ENCODE measurements at regions not wholly inside any gene's neighbourhood (a gene's known extent, or its start where the extent isn't known, plus 50 kb on each side); places are given as distances from the start of the nearest gene placed in this dataset.
"Not testable (repeated sequence)": the region's sequence is repeated elsewhere in the genome, so short reads cannot be mapped to it uniquely, and the experiment has no call there.

DNA sequence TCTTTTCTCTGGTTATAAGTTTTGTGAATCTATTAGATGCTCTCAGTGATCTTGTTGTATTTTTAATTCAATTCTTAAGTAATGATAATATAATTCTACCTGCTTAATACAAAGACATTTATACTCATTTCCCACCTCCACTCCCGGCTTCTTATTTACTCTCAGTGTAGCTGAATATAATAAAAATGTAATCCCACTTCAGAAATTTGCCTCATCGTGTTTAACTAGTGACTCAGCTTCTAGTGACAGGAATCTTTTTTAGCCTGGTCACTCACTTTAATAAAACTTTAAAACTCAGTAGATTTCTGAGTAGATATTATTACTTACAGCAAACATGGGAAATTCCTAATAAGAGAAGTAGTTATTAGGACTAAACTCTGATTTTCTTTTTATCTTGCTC, 1506.2 kb upstream of the LRRTM3 start:
- Histone ChIP-seq H3K79me2 (ENCODE audit: insufficient read depth, low read length) (no peaks in the 10 kb centered on the region), H3K27ac (ENCODE audit: low read depth, low read length) (no peak overlapping the region), H3K36me3 (ENCODE audit: low read length) (no peaks in the 10 kb centered on the region), H2AFZ (ENCODE audit: low read depth, low read length, severe bottlenecking) (no peak overlapping the region), H3K9me3 (ENCODE audit: insufficient read depth, low read length) (no peaks in the 10 kb centered on the region), H3K9ac (ENCODE audit: low read length) (no peak overlapping the region), H3K4me3 (ENCODE audit: insufficient read depth, low read length, poor library complexity, severe bottlenecking) (no peak overlapping the region), H3K4me2 (ENCODE audit: low read depth, low read length, poor library complexity, severe bottlenecking) (no peak overlapping the region), H3K9me2 (replicated peaks; ENCODE audit: insufficient read depth, low read length) (no peaks in the 10 kb centered on the region), H3K27me3 (ENCODE audit: low read length) (no peaks in the 10 kb centered on the region), H3F3A (ENCODE audit: insufficient read depth) (no peaks in the 10 kb centered on the region), H4K20me1 (ENCODE audit: low read depth, low read length) (no peaks in the 10 kb centered on the region)
- TF ChIP-seq, protein P1, sequence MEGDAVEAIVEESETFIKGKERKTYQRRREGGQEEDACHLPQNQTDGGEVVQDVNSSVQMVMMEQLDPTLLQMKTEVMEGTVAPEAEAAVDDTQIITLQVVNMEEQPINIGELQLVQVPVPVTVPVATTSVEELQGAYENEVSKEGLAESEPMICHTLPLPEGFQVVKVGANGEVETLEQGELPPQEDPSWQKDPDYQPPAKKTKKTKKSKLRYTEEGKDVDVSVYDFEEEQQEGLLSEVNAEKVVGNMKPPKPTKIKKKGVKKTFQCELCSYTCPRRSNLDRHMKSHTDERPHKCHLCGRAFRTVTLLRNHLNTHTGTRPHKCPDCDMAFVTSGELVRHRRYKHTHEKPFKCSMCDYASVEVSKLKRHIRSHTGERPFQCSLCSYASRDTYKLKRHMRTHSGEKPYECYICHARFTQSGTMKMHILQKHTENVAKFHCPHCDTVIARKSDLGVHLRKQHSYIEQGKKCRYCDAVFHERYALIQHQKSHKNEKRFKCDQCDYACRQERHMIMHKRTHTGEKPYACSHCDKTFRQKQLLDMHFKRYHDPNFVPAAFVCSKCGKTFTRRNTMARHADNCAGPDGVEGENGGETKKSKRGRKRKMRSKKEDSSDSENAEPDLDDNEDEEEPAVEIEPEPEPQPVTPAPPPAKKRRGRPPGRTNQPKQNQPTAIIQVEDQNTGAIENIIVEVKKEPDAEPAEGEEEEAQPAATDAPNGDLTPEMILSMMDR (IDR thresholded peaks at IDR 0.05; ENCODE audit: insufficient read depth, low read length, poor library complexity, severe bottlenecking): no peak

DNA sequence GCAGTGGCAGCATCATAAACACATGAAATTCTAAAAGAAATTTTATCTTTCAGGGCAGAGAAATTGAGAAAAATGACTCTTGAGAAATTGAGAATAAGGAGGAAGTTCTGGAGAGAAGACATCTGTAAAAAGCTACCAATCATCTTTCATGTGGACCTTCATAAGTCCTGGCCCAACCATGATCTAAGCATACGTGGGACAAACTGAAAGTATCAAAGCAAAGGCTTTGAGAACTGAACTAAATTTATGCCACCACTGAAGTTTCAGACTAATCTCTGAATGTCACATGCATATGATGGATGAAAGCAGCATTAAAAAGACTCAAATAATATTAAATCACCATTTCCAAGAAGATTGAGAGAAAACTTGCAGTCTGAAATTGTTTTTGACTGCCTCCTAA, 1502.8 kb upstream of the LRRTM3 start:
- no peaks in the 10 kb centered on the region for H3K9me2 ChIP-seq (replicated peaks; ENCODE audit: insufficient read depth, low read length)
- no peaks in the 10 kb centered on the region for H4K20me1 ChIP-seq (ENCODE audit: low read depth, low read length)
- H3K4me3 ChIP-seq (ENCODE audit: insufficient read depth, low read length, poor library complexity, severe bottlenecking): no peak overlapping the region
- H3K27me3 ChIP-seq (ENCODE audit: low read length): no peaks in the 10 kb centered on the region
- no peaks in the 10 kb centered on the region for H3K79me2 ChIP-seq (ENCODE audit: insufficient read depth, low read length)
- no peak overlapping the region for H3K9ac ChIP-seq (ENCODE audit: low read length)
- no peak overlapping the region for H3K4me2 ChIP-seq (ENCODE audit: low read depth, low read length, poor library complexity, severe bottlenecking)
- TF ChIP-seq, protein P1 (IDR thresholded peaks at IDR 0.05; ENCODE audit: insufficient read depth, low read length, poor library complexity, severe bottlenecking): no peak
- TF ChIP-seq EZH2phosphoT487 (conservative IDR thresholded peaks at IDR 0.05; ENCODE audit: low read length): no peak
- no peaks in the 10 kb centered on the region for H3K36me3 ChIP-seq (ENCODE audit: low read length)
- no peak overlapping the region for H2AFZ ChIP-seq (ENCODE audit: low read depth, low read length, severe bottlenecking)
- H3F3A ChIP-seq (ENCODE audit: insufficient read depth): no peaks in the 10 kb centered on the region
- no peak overlapping the region for H3K27ac ChIP-seq (ENCODE audit: low read depth, low read length)
- no peaks in the 10 kb centered on the region for H3K9me3 ChIP-seq (ENCODE audit: insufficient read depth, low read length)

- not testable (repeated sequence) for H4K20me1 ChIP-seq (ENCODE audit: low read depth, low read length); H3K4me3 ChIP-seq (ENCODE audit: insufficient read depth, low read length, poor library complexity, severe bottlenecking); H3K79me2 ChIP-seq (ENCODE audit: insufficient read depth, low read length); H3F3A ChIP-seq (ENCODE audit: insufficient read depth); H3K9ac ChIP-seq (ENCODE audit: low read length); H3K27me3 ChIP-seq (ENCODE audit: low read length); H3K9me2 ChIP-seq (replicated peaks; ENCODE audit: insufficient read depth, low read length); H3K9me3 ChIP-seq (ENCODE audit: insufficient read depth, low read length); H3K27ac ChIP-seq (ENCODE audit: low read depth, low read length); H3K4me2 ChIP-seq (ENCODE audit: low read depth, low read length, poor library complexity, severe bottlenecking); H2AFZ ChIP-seq (ENCODE audit: low read depth, low read length, severe bottlenecking); H3K36me3 ChIP-seq (ENCODE audit: low read length)
Observed at GRCh38 chr10:65429381-65429780, 1496.5 kb upstream of the LRRTM3 start.

DNA sequence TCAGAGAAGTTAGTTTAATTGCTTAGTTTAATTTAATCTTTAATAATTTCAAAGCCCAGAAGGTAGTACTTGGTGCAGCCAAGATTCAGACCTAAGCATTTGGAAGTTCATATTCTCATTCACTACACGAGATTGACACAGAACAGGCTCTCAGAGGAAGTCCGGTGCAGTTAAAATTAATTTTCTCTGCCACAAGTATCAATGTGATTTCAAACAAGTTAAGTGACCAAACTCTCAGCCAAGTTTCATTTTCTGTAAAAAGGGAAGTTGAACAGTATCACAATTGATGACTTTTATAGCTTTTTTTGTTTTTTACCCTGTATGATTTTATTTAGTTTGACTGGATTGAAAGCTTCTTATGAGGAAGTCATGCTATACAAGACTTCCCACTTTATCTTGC, 1494.9 kb upstream of the LRRTM3 start:
- Histone ChIP-seq H3K4me3 (ENCODE audit: insufficient read depth, low read length, poor library complexity, severe bottlenecking) (no peak overlapping the region), H3K9me2 (replicated peaks; ENCODE audit: insufficient read depth, low read length) (no peaks in the 10 kb centered on the region), H3K36me3 (ENCODE audit: low read length) (no peaks in the 10 kb centered on the region), H3K27me3 (ENCODE audit: low read length) (no peaks in the 10 kb centered on the region), H3K9me3 (ENCODE audit: insufficient read depth, low read length) (no peaks in the 10 kb centered on the region), H3K9ac (ENCODE audit: low read length) (no peak overlapping the region), H3F3A (ENCODE audit: insufficient read depth) (no peaks in the 10 kb centered on the region), H3K27ac (ENCODE audit: low read depth, low read length) (no peak overlapping the region), H3K79me2 (ENCODE audit: insufficient read depth, low read length) (no peaks in the 10 kb centered on the region), H2AFZ (ENCODE audit: low read depth, low read length, severe bottlenecking) (no peak overlapping the region), H4K20me1 (ENCODE audit: low read depth, low read length) (no peaks in the 10 kb centered on the region), H3K4me2 (ENCODE audit: low read depth, low read length, poor library complexity, severe bottlenecking) (no peak overlapping the region)
- TF ChIP-seq EZH2phosphoT487 (conservative IDR thresholded peaks at IDR 0.05; ENCODE audit: low read length): no peak
- TF ChIP-seq, protein P1 (IDR thresholded peaks at IDR 0.05; ENCODE audit: insufficient read depth, low read length, poor library complexity, severe bottlenecking): no peak
